ENCODE measurements at regions not wholly inside any gene's neighbourhood (a gene's known extent, or its start where the extent isn't known, plus 50 kb on each side); places are given as distances from the start of the nearest gene placed in this dataset.

DNA sequence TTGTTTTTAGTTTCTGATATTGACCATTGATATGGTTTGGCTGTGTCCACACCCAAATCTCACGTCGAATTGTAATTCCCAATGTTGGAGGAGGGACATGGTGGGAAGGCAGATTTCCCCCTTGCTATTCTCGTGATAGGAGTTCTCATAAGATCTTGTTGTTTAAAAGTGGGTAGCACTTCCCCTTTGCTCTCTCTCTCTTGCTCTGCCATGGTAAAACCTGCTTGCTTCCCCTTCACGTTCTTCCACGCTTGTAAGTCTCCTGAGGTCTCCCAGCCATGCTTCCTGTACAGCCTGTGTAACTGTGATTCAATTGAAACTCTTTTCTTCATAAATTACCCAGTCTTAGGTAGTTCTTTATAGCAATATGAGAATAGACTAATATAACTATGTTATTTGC is 203.6 kb upstream of the CHORDC1 start:
- TF ChIP-seq, protein P1, sequence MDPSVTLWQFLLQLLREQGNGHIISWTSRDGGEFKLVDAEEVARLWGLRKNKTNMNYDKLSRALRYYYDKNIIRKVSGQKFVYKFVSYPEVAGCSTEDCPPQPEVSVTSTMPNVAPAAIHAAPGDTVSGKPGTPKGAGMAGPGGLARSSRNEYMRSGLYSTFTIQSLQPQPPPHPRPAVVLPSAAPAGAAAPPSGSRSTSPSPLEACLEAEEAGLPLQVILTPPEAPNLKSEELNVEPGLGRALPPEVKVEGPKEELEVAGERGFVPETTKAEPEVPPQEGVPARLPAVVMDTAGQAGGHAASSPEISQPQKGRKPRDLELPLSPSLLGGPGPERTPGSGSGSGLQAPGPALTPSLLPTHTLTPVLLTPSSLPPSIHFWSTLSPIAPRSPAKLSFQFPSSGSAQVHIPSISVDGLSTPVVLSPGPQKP (IDR thresholded peaks at IDR 0.05; ENCODE audit: borderline replicate concordance, low read depth, low read length) = no peak
- TF ChIP-seq MAFK (IDR thresholded peaks at IDR 0.05; ENCODE audit: low read depth, low read length) (no peak), SMC3 (IDR thresholded peaks at IDR 0.05; ENCODE audit: low read depth, low read length) (no peak), CHD1 (IDR thresholded peaks at IDR 0.05; ENCODE audit: low read depth, low read length) (no peak), MXI1 (IDR thresholded peaks at IDR 0.05; ENCODE audit: borderline replicate concordance, low read depth, low read length) (no peak), POLR2A (IDR thresholded peaks at IDR 0.05; ENCODE audit: low read depth, low read length) (no peak), NFE2L2 (IDR thresholded peaks at IDR 0.05; ENCODE audit: low read depth, low read length) (no peak), RAD21 (IDR thresholded peaks at IDR 0.05; ENCODE audit: low read length) (no peak), CEBPB (IDR thresholded peaks at IDR 0.05; ENCODE audit: low read depth, low read length) (no peak), MAZ (IDR thresholded peaks at IDR 0.05; ENCODE audit: borderline replicate concordance, low read depth, low read length) (no peak), RCOR1 (IDR thresholded peaks at IDR 0.05; ENCODE audit: insufficient replicate concordance, low read length) (no peak)
- TF ChIP-seq, protein P2, sequence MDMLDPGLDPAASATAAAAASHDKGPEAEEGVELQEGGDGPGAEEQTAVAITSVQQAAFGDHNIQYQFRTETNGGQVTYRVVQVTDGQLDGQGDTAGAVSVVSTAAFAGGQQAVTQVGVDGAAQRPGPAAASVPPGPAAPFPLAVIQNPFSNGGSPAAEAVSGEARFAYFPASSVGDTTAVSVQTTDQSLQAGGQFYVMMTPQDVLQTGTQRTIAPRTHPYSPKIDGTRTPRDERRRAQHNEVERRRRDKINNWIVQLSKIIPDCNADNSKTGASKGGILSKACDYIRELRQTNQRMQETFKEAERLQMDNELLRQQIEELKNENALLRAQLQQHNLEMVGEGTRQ (IDR thresholded peaks at IDR 0.05; ENCODE audit: low read depth, low read length) = no peak
- H2AK9ac ChIP-seq (replicated peaks; ENCODE audit: low read depth, low read length, poor library complexity) = no peak overlapping the region
- H3K4ac ChIP-seq (ENCODE audit: low read depth, low read length) = no peak overlapping the region
- DNase-seq (no peak), ATAC-seq (ENCODE audit: low read depth) (no peak)
- no peak overlapping the region for H2BK5ac ChIP-seq (ENCODE audit: low read depth, low read length, poor library complexity, severe bottlenecking)
- POLR2A ChIA-PET (ENCODE audit: unreplicated experiment) = no interaction called here
- no peaks in the 10 kb centered on the region for H3K27me3 ChIP-seq (ENCODE audit: control insufficient read depth, insufficient read depth, low read length)
- no peak overlapping the region for H4K5ac ChIP-seq (ENCODE audit: low read depth, low read length)
- H3K4me3 ChIP-seq (ENCODE audit: insufficient read depth, low read depth, low read length) = no peak overlapping the region
- BruUV-seq (replicated peaks) = no TSS peak
- no peak overlapping the region for H3K4me2 ChIP-seq (ENCODE audit: low read depth, low read length)
- no peak overlapping the region for H2BK20ac ChIP-seq (ENCODE audit: low read depth, low read length)
- no peaks in the 10 kb centered on the region for H3K9me3 ChIP-seq (ENCODE audit: control insufficient read depth, insufficient read depth, low read length)
- intact Hi-C loops (cut with micrococcal nuclease) (no loop called here), in situ Hi-C loops (cut with MboI; ENCODE audit: low sequenced_read_pairs) (no loop called here), dilution Hi-C loops (cut with HindIII; ENCODE audit: low sequenced_read_pairs, unreplicated experiment) (no loop called here)
- no peaks in the 10 kb centered on the region for H3K9me1 ChIP-seq (ENCODE audit: insufficient read depth, low read length)
- H4K91ac ChIP-seq (ENCODE audit: insufficient read depth, low read depth, low read length) = no peak overlapping the region
- H3K23ac ChIP-seq (ENCODE audit: low read depth, low read length) = no peak overlapping the region
- CTCF ChIA-PET = no interaction called here
- no peak overlapping the region for H3K9ac ChIP-seq (ENCODE audit: low read depth, low read length)
- H2BK15ac ChIP-seq (ENCODE audit: low read depth, low read length) = no peak overlapping the region
- no peaks in the 10 kb centered on the region for H4K20me1 ChIP-seq (ENCODE audit: insufficient read depth, low read length)
- H3K79me1 ChIP-seq (ENCODE audit: low read depth in 1 of 2, low read length in 2 of 2) = no peaks in the 10 kb centered on the region
- no CpG with 5 or more reads among the region's 5 CpGs for WGBS, 2 experiments (ENCODE audit: extremely low coverage in 2 of 2, insufficient read length in 1 of 2)
- H3K56ac ChIP-seq (ENCODE audit: extremely low read depth, insufficient read depth, low read length) = no peak overlapping the region
- H4K8ac ChIP-seq (ENCODE audit: low read depth in 2 of 2, low read length in 2 of 2) = no peak overlapping the region
- H3K18ac ChIP-seq (ENCODE audit: low read depth, low read length) = no peak overlapping the region
- H3K14ac ChIP-seq (replicated peaks; ENCODE audit: low read depth, low read length) = no peak overlapping the region
- H3K27ac ChIP-seq (ENCODE audit: insufficient read depth, low read length) = no peak overlapping the region
- no peak overlapping the region for H2BK120ac ChIP-seq (ENCODE audit: low read depth, low read length)
- H2AFZ ChIP-seq (replicated peaks; ENCODE audit: low read length, poor library complexity) = no peak overlapping the region
- H3K4me1 ChIP-seq (ENCODE audit: control insufficient read depth, insufficient read depth, low read length) = no peaks in the 10 kb centered on the region
- no peaks in the 10 kb centered on the region for H3K36me3 ChIP-seq (ENCODE audit: control insufficient read depth, insufficient read depth, low read length)
- no peak overlapping the region for H2AK5ac ChIP-seq (ENCODE audit: low read depth, low read length)

All from IMR-90 (cell line).